PC-9 (cell line): ENCODE measurements at regions not wholly inside any gene's neighbourhood (a gene's known extent, or its start where the extent isn't known, plus 50 kb on each side); places are given as distances from the start of the nearest gene placed in this dataset.

Experiments
- BruUV-seq: library from RNA; stranded (reverse); fragments of 400-500 nt; replicated peaks from 2 replicates; lab custom pipeline; 2021; lab: Mats Ljungman, UMichigan
- CTCF ChIA-PET: fragments of 300-600 bp; sonication (Branson Sonifier 250); formaldehyde crosslinking; loops from one replicate; lab custom pipeline; 2022; ENCODE audit warnings: antibody characterized with exemption; lab: Charles Lee
- POLR2A ChIA-PET: fragments of 300-600 bp; sonication (Branson Sonifier 250); formaldehyde crosslinking; loops from one replicate; lab custom pipeline; 2022; ENCODE audit warnings: antibody characterized with exemption; ENCODE audit not compliant: unreplicated experiment; lab: Charles Lee
- DNase-seq, 2 experiments: peaks; one replicate each; pipeline versions ENCODE4 v3.0.0 to v3.0.0-alpha.2; 2015 to 2022; ENCODE audit warnings: mixed read lengths in 1 of 2
- H2AFZ ChIP-seq: fragments of 200-600 bp; sonication (generic); 2 replicates; pipeline ENCODE4 v1.8.1; 2017; ENCODE audit warnings: antibody characterized with exemption
- H3F3A ChIP-seq: fragments of 200-600 bp; sonication (generic); 2 replicates; pipeline ENCODE4 v1.8.1; 2017; ENCODE audit warnings: antibody characterized with exemption, mild to moderate bottlenecking, low read depth; ENCODE audit not compliant: insufficient read depth
- H3K27ac ChIP-seq: fragments of 200-600 bp; sonication (generic); 2 replicates; pipeline ENCODE4 v1.6.1; 2016; ENCODE audit warnings: mixed run types
- H3K27me3 ChIP-seq: fragments of 200-600 bp; sonication (generic); 2 replicates; pipeline ENCODE4 v1.6.1; 2016; ENCODE audit warnings: low read depth, mixed run types; ENCODE audit not compliant: insufficient read depth
- H3K36me3 ChIP-seq: fragments of 200-600 bp; sonication (generic); 2 replicates; pipeline ENCODE4 v1.6.1; 2016; ENCODE audit warnings: low read depth, mixed run types
- H3K4me1 ChIP-seq: fragments of 200-600 bp; sonication (generic); replicated peaks from 2 replicates; pipeline ENCODE4 v1.6.1; 2016; ENCODE audit warnings: mixed run types; ENCODE audit not compliant: insufficient read depth
- H3K4me2 ChIP-seq: fragments of 200-600 bp; sonication (generic); 2 replicates; pipeline ENCODE4 v1.6.1; 2017; ENCODE audit warnings: mixed run types
- H3K4me3 ChIP-seq: fragments of 200-600 bp; sonication (generic); 2 replicates; pipeline ENCODE4 v1.6.1; 2016; ENCODE audit warnings: mixed run types
- H3K79me2 ChIP-seq: fragments of 200-600 bp; sonication (generic); 2 replicates; pipeline ENCODE4 v1.6.1; 2017; ENCODE audit warnings: low read depth, mixed run types
- H3K9me2 ChIP-seq: fragments of 200-600 bp; sonication (generic); 2 replicates; pipeline ENCODE4 v1.8.1; 2017; ENCODE audit warnings: mild to moderate bottlenecking; ENCODE audit not compliant: insufficient read depth
- H3K9me3 ChIP-seq: fragments of 200-600 bp; sonication (generic); 2 replicates; pipeline ENCODE4 v1.8.1; 2016; ENCODE audit warnings: low read depth; ENCODE audit not compliant: insufficient read depth
- H4K20me1 ChIP-seq: fragments of 200-600 bp; sonication (generic); 2 replicates; pipeline ENCODE4 v1.8.1; 2017; ENCODE audit not compliant: insufficient read depth
- CTCF ChIP-seq: fragments of 200-600 bp; sonication (generic); conservative IDR thresholded peaks from 2 replicates; pipeline ENCODE4 v1.6.1; 2017; ENCODE audit warnings: mixed run types, antibody characterized with exemption, mild to moderate bottlenecking, moderate library complexity
- EZH2 ChIP-seq: fragments of 200-600 bp; sonication (generic); IDR thresholded peaks from 2 replicates; pipeline ENCODE4 v1.8.0; 2017; ENCODE audit warnings: antibody characterized with exemption, low read depth
- intact Hi-C: fragments of 100-400 bp; cut with micrococcal nuclease; formaldehyde crosslinking; loops from one replicate; pipeline ENCODE4 v1.10.0; 2022; ENCODE audit not compliant: unreplicated experiment

- H3K4me2 ChIP-seq = no peak overlapping the region
- no peak for TF ChIP-seq CTCF
- no peak for TF ChIP-seq EZH2
- no peak overlapping the region for H3K4me3 ChIP-seq
- no peaks in the 10 kb centered on the region for H3K79me2 ChIP-seq
- H4K20me1 ChIP-seq = no peaks in the 10 kb centered on the region
- BruUV-seq = no TSS peak
- H3K9me3 ChIP-seq = peaks cover 3% of the 10 kb centered on the region; the same call in 1 of the 2 replicates
- H3F3A ChIP-seq = no peaks in the 10 kb centered on the region; the same call in 1 of the 2 replicates
- DNase-seq = no peak
- H3K27me3 ChIP-seq = no peaks in the 10 kb centered on the region
- intact Hi-C loops = no loop called here
- H3K9me2 ChIP-seq = no peaks in the 10 kb centered on the region
- POLR2A ChIA-PET = no interaction called here
- H3K36me3 ChIP-seq = peaks cover 8% of the 10 kb centered on the region
- CTCF ChIA-PET = no interaction called here
- H3K27ac ChIP-seq = no peak overlapping the region
- no peak overlapping the region for H2AFZ ChIP-seq
- peaks cover under 1% of the 10 kb centered on the region; the same call in 1 of the 2 replicates for H3K4me1 ChIP-seq
Observed at GRCh38 chr11:128200467-128200866, 386.9 kb downstream of the ETS1 start.

GRCh38 chr11:128198216-128198772 lies 389.1 kb downstream of the ETS1 start:
- TF ChIP-seq CTCF (no peak), EZH2 (no peak)

GRCh38 chr11:128196235-128196634 lies 391.1 kb downstream of the ETS1 start:
- Histone ChIP-seq H3K4me1 (no peaks in the 10 kb centered on the region), H2AFZ (no peak overlapping the region), H3K79me2 (no peaks in the 10 kb centered on the region), H3K27me3 (no peaks in the 10 kb centered on the region), H3K9me3 (no peaks in the 10 kb centered on the region), H3K9me2 (no peaks in the 10 kb centered on the region), H4K20me1 (no peaks in the 10 kb centered on the region), H3K36me3 (no peaks in the 10 kb centered on the region), H3K4me3 (no peak overlapping the region), H3K27ac (no peak overlapping the region), H3F3A (no peaks in the 10 kb centered on the region), H3K4me2 (no peak overlapping the region)
- intact Hi-C loops = no loop called here
- ChIA-PET CTCF (interaction anchor here (0.7 kb wide), 1 partner anchor 70 kb away, joined by 3 read pairs; no protein-coding TSS in a partner anchor), POLR2A (no interaction called here)
- BruUV-seq = no TSS peak
- TF ChIP-seq EZH2 (no peak), CTCF (no peak)
- DNase-seq = no peak

More at GRCh38 chr11:128198216-128198772, 389.1 kb downstream of the ETS1 start:
- ChIA-PET CTCF (no interaction called here), POLR2A (no interaction called here)
- no peak overlapping the region for H3K27ac ChIP-seq
- no peaks in the 10 kb centered on the region for H3K79me2 ChIP-seq
- no peaks in the 10 kb centered on the region for H4K20me1 ChIP-seq
- no peak overlapping the region for H3K4me2 ChIP-seq
- H3K9me3 ChIP-seq = no peaks in the 10 kb centered on the region
- H3K4me3 ChIP-seq = no peak overlapping the region
- no peaks in the 10 kb centered on the region for H3K4me1 ChIP-seq
- H3K9me2 ChIP-seq = no peaks in the 10 kb centered on the region
- H3K36me3 ChIP-seq = no peaks in the 10 kb centered on the region
- intact Hi-C loops = no loop called here
- no peaks in the 10 kb centered on the region for H3K27me3 ChIP-seq
- DNase-seq = no peak
- H2AFZ ChIP-seq = no peak overlapping the region
- no TSS peak for BruUV-seq
- no peaks in the 10 kb centered on the region for H3F3A ChIP-seq
